Islet of Langerhans (tissue), 1 donor: ENCODE measurements at regions not wholly inside any gene's neighbourhood (a gene's known extent, or its start where the extent isn't known, plus 50 kb on each side); places are given as distances from the start of the nearest gene placed in this dataset.

Source experiments
- FAIRE-seq: peaks from one replicate; lab custom pipeline; 2011; peaks lifted over from hg19 to GRCh38; lab: Jason Lieb, UNC

- no peak for FAIRE-seq
These were observed 673.8 kb downstream of the BRD1 start for GRCh38 chr22:49153921-49154320.

- no peak for FAIRE-seq
These were observed 674.5 kb downstream of the BRD1 start for GRCh38 chr22:49152939-49153770.

GRCh38 chr22:49152127-49152938, 675.3 kb downstream of the BRD1 start:
- FAIRE-seq: no peak

GRCh38 chr22:49151256-49152126, 676.2 kb downstream of the BRD1 start:
- no peak for FAIRE-seq

GRCh38 chr22:49150801-49151221, 676.9 kb downstream of the BRD1 start:
- FAIRE-seq: no peak

GRCh38 chr22:49149721-49150608, 677.7 kb downstream of the BRD1 start:
- no peak for FAIRE-seq

GRCh38 chr22:49148895-49149418, 678.7 kb downstream of the BRD1 start:
- no peak for FAIRE-seq

GRCh38 chr22:49147617-49148175, 680.0 kb downstream of the BRD1 start:
- FAIRE-seq: no peak

- FAIRE-seq: no peak
These were observed 680.5 kb downstream of the BRD1 start for GRCh38 chr22:49147171-49147570.

GRCh38 chr22:49146511-49146910, 681.2 kb downstream of the BRD1 start:
- FAIRE-seq: no peak

GRCh38 chr22:49143812-49144211, 683.9 kb downstream of the BRD1 start:
- no peak for FAIRE-seq

GRCh38 chr22:49142891-49143290, 684.8 kb downstream of the BRD1 start:
- FAIRE-seq: no peak

GRCh38 chr22:49142296-49142695, 685.4 kb downstream of the BRD1 start:
- FAIRE-seq: no peak

GRCh38 chr22:49141761-49142160, 685.9 kb downstream of the BRD1 start:
- no peak for FAIRE-seq

- no peak for FAIRE-seq
These were observed 686.6 kb downstream of the BRD1 start for GRCh38 chr22:49140911-49141665.

GRCh38 chr22:49139492-49140151, 688.1 kb downstream of the BRD1 start:
- FAIRE-seq: no peak

- FAIRE-seq: no peak
These were observed 689.4 kb downstream of the BRD1 start for GRCh38 chr22:49138250-49138790.

- no peak for FAIRE-seq
These were observed 690.4 kb downstream of the BRD1 start for GRCh38 chr22:49137206-49137840.

GRCh38 chr22:49136816-49137180, 690.9 kb downstream of the BRD1 start:
- no peak for FAIRE-seq
